ENCODE measurements at regions not wholly inside any gene's neighbourhood (a gene's known extent, or its start where the extent isn't known, plus 50 kb on each side); places are given as distances from the start of the nearest gene placed in this dataset.

GRCh38 chr3:90016555-90016954 lies 909.1 kb downstream of the EPHA3 start:
- no peak overlapping the region for H3K27ac Mint-ChIP-seq
- no peak overlapping the region for H3K4me3 Mint-ChIP-seq
- ATAC-seq (no peak), DNase-seq (no peak)
- peaks cover 0 to 3% (median 0%) of the 10 kb centered on the region in 3 donors for H3K36me3 Mint-ChIP-seq
- POLR2A ChIA-PET: no interaction called here
- H3K4me1 Mint-ChIP-seq: no peaks in the 10 kb centered on the region
- H3K9me3 Mint-ChIP-seq: peaks cover 0 to 27% (median 10%) of the 10 kb centered on the region in 9 donors
- no peaks in the 10 kb centered on the region for H3K27me3 Mint-ChIP-seq

- H3K4me3 Mint-ChIP-seq: no peak overlapping the region
- H3K27me3 Mint-ChIP-seq: no peaks in the 10 kb centered on the region
- no peak for ATAC-seq
- H3K27ac Mint-ChIP-seq: no peak overlapping the region
- H3K4me1 Mint-ChIP-seq: no peaks in the 10 kb centered on the region
- no peak for DNase-seq
- no peaks in the 10 kb centered on the region for H3K36me3 Mint-ChIP-seq
- peaks cover 0 to 20% (median 9%) of the 10 kb centered on the region in 9 donors for H3K9me3 Mint-ChIP-seq
- POLR2A ChIA-PET: no interaction called here
Observed at GRCh38 chr3:90018779-90019178, 911.4 kb downstream of the EPHA3 start.

- H3K36me3 Mint-ChIP-seq: no peaks in the 10 kb centered on the region
- peaks cover 0 to 25% (median 5%) of the 10 kb centered on the region in 9 donors for H3K9me3 Mint-ChIP-seq
Observed at GRCh38 chr3:90025019-90025418, 917.6 kb downstream of the EPHA3 start.

GRCh38 chr3:90026406-90026805 lies 919.0 kb downstream of the EPHA3 start:
- no peaks in the 10 kb centered on the region for H3K27me3 Mint-ChIP-seq
- POLR2A ChIA-PET: no interaction called here
- no peak overlapping the region for H3K4me3 Mint-ChIP-seq
- DNase-seq (no peak), ATAC-seq (no peak)
- no peak overlapping the region for H3K27ac Mint-ChIP-seq
- H3K36me3 Mint-ChIP-seq: no peaks in the 10 kb centered on the region
- no peaks in the 10 kb centered on the region for H3K4me1 Mint-ChIP-seq
- peaks cover 0 to 22% (median 5%) of the 10 kb centered on the region in 9 donors for H3K9me3 Mint-ChIP-seq

More at GRCh38 chr3:90025019-90025418, 917.6 kb downstream of the EPHA3 start:
- DNase-seq: no peak
- H3K27ac Mint-ChIP-seq: no peak overlapping the region
- POLR2A ChIA-PET: no interaction called here
- no peak for ATAC-seq
- no peak overlapping the region for H3K4me3 Mint-ChIP-seq
- no peaks in the 10 kb centered on the region for H3K27me3 Mint-ChIP-seq
- H3K4me1 Mint-ChIP-seq: no peaks in the 10 kb centered on the region

GRCh38 chr3:90031121-90031520 lies 923.7 kb downstream of the EPHA3 start:
- Mint-ChIP-seq H3K36me3 (no peaks in the 10 kb centered on the region), H3K9me3 (peaks cover 0 to 26% (median 8%) of the 10 kb centered on the region in 9 donors), H3K27ac (peak overlapping the region in 1 of 10 donors; percentile 7), H3K4me1 (no peaks in the 10 kb centered on the region), H3K27me3 (no peaks in the 10 kb centered on the region), H3K4me3 (no peak overlapping the region)
- ATAC-seq (no peak), DNase-seq (no peak)
- POLR2A ChIA-PET: no interaction called here

- POLR2A ChIA-PET: interaction anchor here (0.6 kb wide), 1 partner anchor 186 kb away, joined by 3 read pairs; no protein-coding TSS in a partner anchor
- DNase-seq: no peak
- Mint-ChIP-seq H3K27me3 (no peaks in the 10 kb centered on the region), H3K36me3 (no peaks in the 10 kb centered on the region), H3K4me3 (no peak overlapping the region), H3K27ac (no peak overlapping the region), H3K9me3 (peaks cover 0 to 22% (median 8%) of the 10 kb centered on the region in 9 donors), H3K4me1 (no peaks in the 10 kb centered on the region)
- no peak for ATAC-seq
Observed at GRCh38 chr3:90032980-90033641, 925.7 kb downstream of the EPHA3 start.

GRCh38 chr3:90034038-90034437 lies 926.6 kb downstream of the EPHA3 start:
- Mint-ChIP-seq H3K4me1 (no peaks in the 10 kb centered on the region), H3K4me3 (no peak overlapping the region), H3K27ac (no peak overlapping the region), H3K9me3 (peaks cover 0 to 24% (median 8%) of the 10 kb centered on the region in 9 donors), H3K27me3 (no peaks in the 10 kb centered on the region), H3K36me3 (no peaks in the 10 kb centered on the region)
- POLR2A ChIA-PET: no interaction called here
- DNase-seq (no peak), ATAC-seq (no peak)

GRCh38 chr3:90035643-90036042 lies 928.2 kb downstream of the EPHA3 start:
- Mint-ChIP-seq H3K4me3 (no peak overlapping the region), H3K27ac (no peak overlapping the region), H3K4me1 (no peaks in the 10 kb centered on the region), H3K27me3 (no peaks in the 10 kb centered on the region), H3K9me3 (peaks cover 0 to 25% (median 8%) of the 10 kb centered on the region in 9 donors), H3K36me3 (no peaks in the 10 kb centered on the region)
- POLR2A ChIA-PET: no interaction called here
- DNase-seq: no peak
- no peak for ATAC-seq

GRCh38 chr3:90036939-90037469 lies 929.6 kb downstream of the EPHA3 start:
- peaks cover 0 to 21% (median 5%) of the 10 kb centered on the region in 9 donors for H3K9me3 Mint-ChIP-seq
- H3K27me3 Mint-ChIP-seq: no peaks in the 10 kb centered on the region
- no peak for ATAC-seq
- no peak overlapping the region for H3K4me3 Mint-ChIP-seq
- no peak overlapping the region for H3K27ac Mint-ChIP-seq
- H3K36me3 Mint-ChIP-seq: no peaks in the 10 kb centered on the region
- no peak for DNase-seq
- POLR2A ChIA-PET: no interaction called here
- no peaks in the 10 kb centered on the region for H3K4me1 Mint-ChIP-seq

- no peaks in the 10 kb centered on the region for H3K4me1 Mint-ChIP-seq
- no peak overlapping the region for H3K4me3 Mint-ChIP-seq
- H3K27ac Mint-ChIP-seq: no peak overlapping the region
- POLR2A ChIA-PET: no interaction called here
- H3K9me3 Mint-ChIP-seq: peaks cover 0 to 24% (median 9%) of the 10 kb centered on the region in 9 donors
- ATAC-seq (no peak), DNase-seq (no peak)
- H3K36me3 Mint-ChIP-seq: no peaks in the 10 kb centered on the region
- no peaks in the 10 kb centered on the region for H3K27me3 Mint-ChIP-seq
Observed at GRCh38 chr3:90039994-90040393, 932.6 kb downstream of the EPHA3 start.

- POLR2A ChIA-PET: no interaction called here
- peaks cover 0 to 22% (median 9%) of the 10 kb centered on the region in 9 donors for H3K9me3 Mint-ChIP-seq
- DNase-seq (no peak), ATAC-seq (no peak)
- no peaks in the 10 kb centered on the region for H3K27me3 Mint-ChIP-seq
- H3K27ac Mint-ChIP-seq: no peak overlapping the region
- H3K4me3 Mint-ChIP-seq: no peak overlapping the region
- H3K36me3 Mint-ChIP-seq: no peaks in the 10 kb centered on the region
- H3K4me1 Mint-ChIP-seq: no peaks in the 10 kb centered on the region
Observed at GRCh38 chr3:90040554-90040953, 933.1 kb downstream of the EPHA3 start.

- H3K36me3 Mint-ChIP-seq: no peaks in the 10 kb centered on the region
- POLR2A ChIA-PET: no interaction called here
- no peaks in the 10 kb centered on the region for H3K4me1 Mint-ChIP-seq
- no peak overlapping the region for H3K4me3 Mint-ChIP-seq
- H3K27me3 Mint-ChIP-seq: no peaks in the 10 kb centered on the region
- no peak overlapping the region for H3K27ac Mint-ChIP-seq
- H3K9me3 Mint-ChIP-seq: peaks cover 0 to 23% (median 9%) of the 10 kb centered on the region in 9 donors
- ATAC-seq: no peak
- no peak for DNase-seq
Observed at GRCh38 chr3:90041995-90042394, 934.6 kb downstream of the EPHA3 start.

- Mint-ChIP-seq H3K9me3 (peaks cover 0 to 26% (median 11%) of the 10 kb centered on the region in 9 donors), H3K27me3 (no peaks in the 10 kb centered on the region), H3K36me3 (no peaks in the 10 kb centered on the region), H3K27ac (no peak overlapping the region), H3K4me1 (no peaks in the 10 kb centered on the region), H3K4me3 (no peak overlapping the region)
- no peak for ATAC-seq
- no peak for DNase-seq
- POLR2A ChIA-PET: no interaction called here
Observed at GRCh38 chr3:90043287-90043686, 935.9 kb downstream of the EPHA3 start.
